Duodenal mucosa (tissue), 2 donors: ENCODE measurements at regions not wholly inside any gene's neighbourhood (a gene's known extent, or its start where the extent isn't known, plus 50 kb on each side); places are given as distances from the start of the nearest gene placed in this dataset.
"Not testable (repeated sequence)": the region's sequence is repeated elsewhere in the genome, so short reads cannot be mapped to it uniquely, and the experiment has no call there.

Experiments used
- H3K27ac ChIP-seq: one replicate; pipeline ENCODE4 v1.7.0; 2013; ENCODE audit warnings: low read depth, low read length
- H3K27me3 ChIP-seq, 2 donors: one replicate each; pipeline ENCODE4 v1.7.0; 2013; ENCODE audit warnings: low read length in 2 of 2, control low read depth in 1 of 2; ENCODE audit not compliant: insufficient read depth in 2 of 2, control insufficient read depth in 1 of 2
- H3K36me3 ChIP-seq, 2 donors: one replicate each; pipeline ENCODE4 v1.7.0; 2013; ENCODE audit warnings: low read length in 2 of 2, control low read depth in 1 of 2; ENCODE audit not compliant: insufficient read depth in 2 of 2, control insufficient read depth in 1 of 2
- H3K4me1 ChIP-seq, 2 donors: one replicate each; pipeline ENCODE4 v1.7.0; 2013; ENCODE audit warnings: low read length in 2 of 2, control low read depth in 1 of 2; ENCODE audit not compliant: insufficient read depth in 2 of 2, control insufficient read depth in 1 of 2
- H3K4me3 ChIP-seq, 2 donors: one replicate each; pipeline ENCODE4 v1.7.0; 2013; ENCODE audit warnings: low read length in 2 of 2, low read depth in 1 of 2
- H3K9ac ChIP-seq, 2 donors: one replicate each; pipeline ENCODE4 v1.7.0; 2013; ENCODE audit warnings: low read length in 2 of 2, low read depth in 1 of 2
- H3K9me3 ChIP-seq, 2 donors: one replicate each; pipeline ENCODE4 v1.7.0; 2013; ENCODE audit warnings: low read length in 2 of 2, control low read depth in 1 of 2; ENCODE audit not compliant: control insufficient read depth in 1 of 2

- not testable (repeated sequence) for H3K27ac ChIP-seq, H3K9ac ChIP-seq, H3K4me1 ChIP-seq, H3K9me3 ChIP-seq, H3K4me3 ChIP-seq, H3K36me3 ChIP-seq, H3K27me3 ChIP-seq
Observed at GRCh38 chr2:111472844-111473403, 352.2 kb downstream of the BCL2L11 start.

DNA sequence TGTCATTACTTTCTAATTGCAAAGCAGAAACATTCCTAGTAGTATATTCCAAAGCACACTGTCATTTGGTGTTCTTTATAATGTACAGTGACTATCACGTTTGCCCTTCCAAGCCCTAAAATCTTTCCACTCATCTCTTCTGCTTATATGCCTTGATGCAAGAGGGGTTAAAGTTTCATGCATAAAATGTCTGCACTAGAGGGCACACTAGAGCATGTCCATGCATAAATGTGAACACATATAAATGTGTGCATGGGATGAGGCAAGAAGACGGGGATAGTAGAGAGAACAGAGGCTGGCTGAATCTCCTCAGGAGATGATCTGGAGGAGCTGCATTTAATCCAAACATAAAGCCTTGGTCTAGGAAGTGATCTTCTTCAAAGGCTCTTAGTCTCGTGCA is 352.8 kb downstream of the BCL2L11 start:
- not testable (repeated sequence) for H3K4me3 ChIP-seq, H3K4me1 ChIP-seq, H3K27ac ChIP-seq, H3K27me3 ChIP-seq, H3K9me3 ChIP-seq, H3K36me3 ChIP-seq, H3K9ac ChIP-seq

- not testable (repeated sequence) for H3K9me3 ChIP-seq, H3K4me3 ChIP-seq, H3K27ac ChIP-seq, H3K36me3 ChIP-seq, H3K27me3 ChIP-seq, H3K4me1 ChIP-seq, H3K9ac ChIP-seq
Observed at GRCh38 chr2:111474198-111474705, 353.5 kb downstream of the BCL2L11 start.

- H3K4me3 ChIP-seq, H3K27me3 ChIP-seq, H3K36me3 ChIP-seq, H3K4me1 ChIP-seq, H3K9me3 ChIP-seq, H3K9ac ChIP-seq, H3K27ac ChIP-seq: not testable (repeated sequence)
Observed at GRCh38 chr2:111478335-111478734, 357.6 kb downstream of the BCL2L11 start.

DNA sequence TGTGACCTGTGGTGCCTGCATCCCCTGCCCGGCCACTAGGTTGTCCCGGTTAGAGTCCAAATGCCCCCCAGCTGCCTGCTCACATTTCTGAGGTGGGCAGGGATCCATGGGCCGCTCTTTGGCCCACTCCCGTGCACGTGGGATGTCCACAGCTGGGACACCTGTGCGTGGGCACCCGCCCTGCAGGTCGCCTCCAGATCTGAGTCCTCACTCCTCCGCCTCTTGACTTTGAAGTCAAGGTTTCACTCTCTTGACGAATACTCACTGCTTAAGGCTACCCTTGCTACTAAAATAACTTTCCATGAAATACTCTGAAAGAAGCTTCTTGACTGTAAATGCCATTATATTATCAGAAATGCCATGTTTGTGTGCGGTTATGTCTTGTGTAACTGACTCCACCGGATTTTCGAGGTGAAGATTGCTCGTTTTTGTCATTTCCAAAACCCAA is 358.2 kb downstream of the BCL2L11 start:
- not testable (repeated sequence) for H3K36me3 ChIP-seq, H3K9ac ChIP-seq, H3K4me3 ChIP-seq, H3K4me1 ChIP-seq, H3K27me3 ChIP-seq, H3K9me3 ChIP-seq, H3K27ac ChIP-seq

GRCh38 chr2:111480016-111480625 is 359.4 kb downstream of the BCL2L11 start:
- not testable (repeated sequence) for H3K4me1 ChIP-seq, H3K27ac ChIP-seq

GRCh38 chr2:111480633-111481032 is 359.9 kb downstream of the BCL2L11 start:
- H3K27ac ChIP-seq, H3K27me3 ChIP-seq, H3K9ac ChIP-seq, H3K36me3 ChIP-seq, H3K4me1 ChIP-seq, H3K9me3 ChIP-seq, H3K4me3 ChIP-seq: not testable (repeated sequence)

More at GRCh38 chr2:111480016-111480625, 359.4 kb downstream of the BCL2L11 start:
- not testable (repeated sequence) for H3K9ac ChIP-seq, H3K4me3 ChIP-seq, H3K27me3 ChIP-seq, H3K9me3 ChIP-seq, H3K36me3 ChIP-seq

GRCh38 chr2:111481219-111481618 is 360.5 kb downstream of the BCL2L11 start:
- not testable (repeated sequence) for H3K9ac ChIP-seq, H3K9me3 ChIP-seq

GRCh38 chr2:111482987-111483679 is 362.4 kb downstream of the BCL2L11 start:
- not testable (repeated sequence) for H3K27me3 ChIP-seq, H3K9ac ChIP-seq, H3K36me3 ChIP-seq, H3K27ac ChIP-seq, H3K9me3 ChIP-seq, H3K4me3 ChIP-seq, H3K4me1 ChIP-seq

More at GRCh38 chr2:111481219-111481618, 360.5 kb downstream of the BCL2L11 start:
- H3K27ac ChIP-seq, H3K36me3 ChIP-seq, H3K4me1 ChIP-seq, H3K4me3 ChIP-seq, H3K27me3 ChIP-seq: not testable (repeated sequence)

DNA sequence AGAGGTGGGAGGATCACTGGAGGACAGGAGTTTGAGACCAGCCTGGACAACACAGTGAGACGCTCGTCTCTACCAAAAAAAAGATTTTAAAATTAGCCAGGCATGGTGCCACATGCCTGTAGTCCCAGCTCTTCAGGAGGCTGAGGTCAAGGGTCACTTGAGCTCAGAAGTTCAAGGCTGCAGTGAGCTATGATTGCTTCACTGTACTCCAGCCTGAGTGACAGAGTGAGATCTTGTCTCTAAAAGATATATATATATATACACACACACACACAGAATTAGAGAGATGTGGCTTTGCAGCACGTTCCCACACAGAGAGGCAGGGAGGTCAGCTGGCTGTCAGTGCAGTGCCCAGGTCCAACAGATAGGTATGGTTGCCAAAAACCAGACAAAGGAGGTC is 363.4 kb downstream of the BCL2L11 start:
- H3K27me3 ChIP-seq, H3K9ac ChIP-seq, H3K27ac ChIP-seq, H3K36me3 ChIP-seq, H3K4me3 ChIP-seq, H3K9me3 ChIP-seq, H3K4me1 ChIP-seq: not testable (repeated sequence)
